D721Med (cell line): ENCODE measurements at regions not wholly inside any gene's neighbourhood (a gene's known extent, or its start where the extent isn't known, plus 50 kb on each side); places are given as distances from the start of the nearest gene placed in this dataset.

Experiments used
- DNase-seq: peaks from one replicate; pipeline ENCODE4 v3.0.0; 2011; ENCODE audit warnings: low spot score; ENCODE audit not compliant: insufficient read length
- FAIRE-seq: peaks from 2 replicates; lab custom pipeline; 2011; peaks lifted over from hg19 to GRCh38; lab: Jason Lieb, UNC
- TF ChIP-seq, protein P1 (sequence below): IDR thresholded peaks from 2 replicates; pipeline ENCODE4 v1.5.1; 2012; ENCODE audit warnings: mild to moderate bottlenecking, control low read depth; ENCODE audit not compliant: insufficient read depth; ENCODE audit errors: missing control alignments

DNA sequence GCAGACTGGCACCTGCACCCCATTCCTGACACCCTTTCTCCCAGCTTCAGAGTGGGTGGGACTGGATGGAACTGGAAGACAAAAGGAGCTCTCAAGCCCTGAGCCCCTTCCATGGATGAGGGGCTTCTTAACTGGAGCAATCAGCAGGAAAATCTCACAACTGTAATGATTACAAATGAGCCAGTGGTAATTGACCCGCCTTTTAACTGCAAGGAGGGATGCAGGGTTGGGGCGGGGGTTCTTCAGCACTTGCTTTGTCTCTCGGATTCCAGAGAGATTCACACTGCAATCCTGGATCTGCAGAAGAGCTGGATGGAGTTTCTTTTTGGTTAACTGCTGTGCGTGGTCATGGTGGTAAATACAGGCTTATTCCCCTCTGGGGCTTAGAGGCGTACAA lies 160.1 kb upstream of the SHB start:
- TF ChIP-seq, protein P1, sequence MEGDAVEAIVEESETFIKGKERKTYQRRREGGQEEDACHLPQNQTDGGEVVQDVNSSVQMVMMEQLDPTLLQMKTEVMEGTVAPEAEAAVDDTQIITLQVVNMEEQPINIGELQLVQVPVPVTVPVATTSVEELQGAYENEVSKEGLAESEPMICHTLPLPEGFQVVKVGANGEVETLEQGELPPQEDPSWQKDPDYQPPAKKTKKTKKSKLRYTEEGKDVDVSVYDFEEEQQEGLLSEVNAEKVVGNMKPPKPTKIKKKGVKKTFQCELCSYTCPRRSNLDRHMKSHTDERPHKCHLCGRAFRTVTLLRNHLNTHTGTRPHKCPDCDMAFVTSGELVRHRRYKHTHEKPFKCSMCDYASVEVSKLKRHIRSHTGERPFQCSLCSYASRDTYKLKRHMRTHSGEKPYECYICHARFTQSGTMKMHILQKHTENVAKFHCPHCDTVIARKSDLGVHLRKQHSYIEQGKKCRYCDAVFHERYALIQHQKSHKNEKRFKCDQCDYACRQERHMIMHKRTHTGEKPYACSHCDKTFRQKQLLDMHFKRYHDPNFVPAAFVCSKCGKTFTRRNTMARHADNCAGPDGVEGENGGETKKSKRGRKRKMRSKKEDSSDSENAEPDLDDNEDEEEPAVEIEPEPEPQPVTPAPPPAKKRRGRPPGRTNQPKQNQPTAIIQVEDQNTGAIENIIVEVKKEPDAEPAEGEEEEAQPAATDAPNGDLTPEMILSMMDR: no peak
- DNase-seq (no peak), FAIRE-seq (no peak)

DNA sequence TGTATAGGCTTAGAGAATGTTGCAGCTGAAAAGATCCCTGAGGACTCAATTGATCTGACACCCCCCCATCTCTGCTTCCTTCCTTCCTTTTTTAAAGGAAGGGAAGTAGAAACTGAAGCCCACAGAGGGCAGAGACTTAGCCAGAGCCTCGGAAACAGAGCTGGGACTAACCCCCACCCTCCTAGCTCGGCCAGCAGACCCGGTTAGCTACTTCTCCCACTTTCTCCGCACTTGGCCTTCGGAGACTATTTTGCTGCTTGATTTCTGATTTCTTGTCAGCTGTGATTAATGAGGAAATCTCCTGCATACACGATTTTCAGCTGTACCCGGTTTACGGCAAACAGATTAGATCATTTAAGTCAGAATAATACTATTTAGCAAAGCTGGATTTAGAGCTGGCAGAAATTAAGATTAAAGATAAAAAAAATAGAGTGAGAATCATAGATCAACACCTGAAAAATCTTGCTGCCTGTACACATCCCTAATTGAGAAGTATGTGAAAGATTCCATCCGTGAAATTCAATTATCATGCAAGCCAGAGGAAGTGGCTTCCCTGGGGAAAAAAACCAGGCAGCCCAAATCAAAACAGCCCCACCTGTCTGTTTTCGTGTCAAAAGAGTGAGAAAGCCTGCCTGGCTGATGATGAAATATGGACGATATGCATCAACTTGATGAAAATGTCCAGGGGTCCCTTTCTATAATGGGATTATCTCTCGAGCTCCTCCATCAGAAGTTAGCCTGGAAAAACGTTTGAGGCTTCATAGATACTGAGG lies 159.5 kb upstream of the SHB start:
- DNase-seq: no peak
- FAIRE-seq: no peak

GRCh38 chr9:38227656-38228055 lies 158.6 kb upstream of the SHB start:
- TF ChIP-seq, protein P1: no peak
- FAIRE-seq (no peak), DNase-seq (no peak)

More for the DNA sequence above, 159.5 kb upstream of the SHB start:
- TF ChIP-seq, protein P1: no peak

DNA sequence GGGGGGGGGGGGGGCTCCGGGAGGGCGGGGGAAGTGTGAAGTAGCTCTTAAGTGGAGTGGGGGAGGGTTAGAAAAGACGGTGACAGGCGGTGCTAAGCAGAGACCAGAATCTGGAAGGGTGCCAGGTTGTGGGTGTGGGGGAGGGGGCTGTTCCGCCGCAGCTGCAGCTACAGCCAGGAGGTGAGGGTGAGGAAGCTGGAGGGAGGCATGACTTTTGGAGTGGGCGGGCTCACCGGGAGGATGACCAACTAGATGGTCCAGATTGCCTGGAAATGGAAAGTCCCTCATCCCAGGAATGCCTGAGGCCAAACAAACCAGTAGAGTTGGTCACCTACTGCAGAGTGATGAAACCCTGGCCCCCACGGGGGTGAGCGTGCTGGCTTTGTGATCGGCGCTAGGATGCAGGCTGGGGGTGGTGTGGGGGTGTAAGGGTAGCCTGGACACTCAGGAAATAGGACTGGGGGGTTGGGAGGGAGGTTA lies 158.1 kb upstream of the SHB start:
- no peak for DNase-seq
- no peak for FAIRE-seq
- TF ChIP-seq, protein P1: no peak

GRCh38 chr9:38226491-38226951 lies 157.5 kb upstream of the SHB start:
- TF ChIP-seq, protein P1: no peak
- FAIRE-seq (no peak), DNase-seq (no peak)

GRCh38 chr9:38224941-38225340 lies 155.9 kb upstream of the SHB start:
- DNase-seq (no peak), FAIRE-seq (no peak)
- TF ChIP-seq, protein P1: no peak

GRCh38 chr9:38216572-38216971 lies 147.5 kb upstream of the SHB start:
- DNase-seq (no peak), FAIRE-seq (no peak)
- TF ChIP-seq, protein P1: no peak
